ENCODE measurements at regions not wholly inside any gene's neighbourhood (a gene's known extent, or its start where the extent isn't known, plus 50 kb on each side); places are given as distances from the start of the nearest gene placed in this dataset.

GRCh38 chr15:95286352-95286880 lies 1044.1 kb upstream of the NR2F2 start:
- no peak for TF ChIP-seq POLR2A (IDR thresholded peaks at IDR 0.05; ENCODE audit: control extremely low read depth in 1 of 2, low read depth in 2 of 2, low read length in 2 of 2)
- no peak for TF ChIP-seq TAF1 (IDR thresholded peaks at IDR 0.05; ENCODE audit: low read depth, low read length)
- no peak for TF ChIP-seq NRF1 (IDR thresholded peaks at IDR 0.05; ENCODE audit: low read depth, low read length)

All from H1 (cell line).